OCI-LY3 (cell line): ENCODE measurements at regions not wholly inside any gene's neighbourhood (a gene's known extent, or its start where the extent isn't known, plus 50 kb on each side); places are given as distances from the start of the nearest gene placed in this dataset.

Experiments
- CTCF ChIP-seq: fragments of 200-600, 300-600 bp; sonication (generic); IDR thresholded peaks from 2 replicates; pipeline ENCODE4 v1.5.1; 2014; ENCODE audit warnings: antibody characterized with exemption, low read length, low read depth
- EZH2phosphoT487 ChIP-seq: fragments of 200-600 bp; shearing (Covaris generic); IDR thresholded peaks from 2 replicates; pipeline ENCODE4 v1.6.1; 2018; ENCODE audit warnings: antibody characterized with exemption, mixed run types, low read depth

GRCh38 chr4:156313497-156313896 is 359.8 kb upstream of the CTSO start:
- TF ChIP-seq EZH2phosphoT487 (no peak), CTCF (no peak)
